ENCODE measurements at regions not wholly inside any gene's neighbourhood (a gene's known extent, or its start where the extent isn't known, plus 50 kb on each side); places are given as distances from the start of the nearest gene placed in this dataset.

DNA sequence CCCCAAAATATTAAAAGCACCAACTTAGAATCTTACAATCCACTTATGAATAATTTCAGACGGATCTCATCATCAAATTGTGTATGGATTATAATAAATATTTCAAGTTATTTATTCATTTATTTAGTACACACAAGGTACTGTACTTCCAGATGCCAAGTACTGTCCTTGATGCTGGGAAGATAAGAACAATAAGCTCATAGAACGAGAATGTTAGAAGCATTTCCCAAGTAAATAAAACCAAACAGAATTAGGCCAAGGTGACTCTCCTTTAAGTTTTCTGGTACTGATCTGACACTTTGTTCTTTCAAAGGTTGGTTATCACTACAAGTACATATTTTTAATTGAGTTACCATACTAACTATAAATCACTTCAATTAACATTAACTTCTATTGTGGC lies 416.1 kb upstream of the ETAA1 start:
- Histone ChIP-seq H3K9me1 (ENCODE audit: insufficient read depth, low read length) (no peaks in the 10 kb centered on the region), H2AK9ac (replicated peaks; ENCODE audit: low read depth, low read length, poor library complexity) (no peak overlapping the region), H4K91ac (ENCODE audit: insufficient read depth, low read depth, low read length) (no peak overlapping the region), H3K4me3 (ENCODE audit: insufficient read depth, low read depth, low read length) (no peak overlapping the region), H3K4ac (ENCODE audit: low read depth, low read length) (no peak overlapping the region), H2AK5ac (ENCODE audit: low read depth, low read length) (no peak overlapping the region), H3K23ac (ENCODE audit: low read depth, low read length) (no peak overlapping the region), H4K5ac (ENCODE audit: low read depth, low read length) (no peak overlapping the region), H3K4me1 (ENCODE audit: control insufficient read depth, insufficient read depth, low read length) (no peaks in the 10 kb centered on the region), H3K14ac (replicated peaks; ENCODE audit: low read depth, low read length) (no peak overlapping the region), H3K4me2 (ENCODE audit: low read depth, low read length) (no peak overlapping the region), H4K20me1 (ENCODE audit: insufficient read depth, low read length) (no peaks in the 10 kb centered on the region), H3K79me1 (ENCODE audit: low read depth in 1 of 2, low read length in 2 of 2) (no peaks in the 10 kb centered on the region), H3K56ac (ENCODE audit: extremely low read depth, insufficient read depth, low read length) (no peak overlapping the region), H4K8ac (ENCODE audit: low read depth in 2 of 2, low read length in 2 of 2) (no peak overlapping the region), H3K27ac (ENCODE audit: insufficient read depth, low read length) (no peak overlapping the region), H2AFZ (replicated peaks; ENCODE audit: low read length, poor library complexity) (no peak overlapping the region), H3K9me3 (ENCODE audit: control insufficient read depth, insufficient read depth, low read length) (no peaks in the 10 kb centered on the region), H3K27me3 (ENCODE audit: control insufficient read depth, insufficient read depth, low read length) (no peaks in the 10 kb centered on the region), H3K18ac (ENCODE audit: low read depth, low read length) (no peak overlapping the region), H2BK5ac (ENCODE audit: low read depth, low read length, poor library complexity, severe bottlenecking) (no peak overlapping the region), H2BK20ac (ENCODE audit: low read depth, low read length) (no peak overlapping the region), H2BK15ac (ENCODE audit: low read depth, low read length) (no peak overlapping the region), H2BK120ac (ENCODE audit: low read depth, low read length) (no peak overlapping the region), H3K36me3 (ENCODE audit: control insufficient read depth, insufficient read depth, low read length) (no peaks in the 10 kb centered on the region), H3K9ac (ENCODE audit: low read depth, low read length) (no peak overlapping the region)
- ChIA-PET CTCF (no interaction called here), POLR2A (ENCODE audit: unreplicated experiment) (interaction anchor here (1.0 kb wide), 1 partner anchor 547 kb away, joined by 3 read pairs; no protein-coding TSS in a partner anchor)
- dilution Hi-C loops (cut with HindIII; ENCODE audit: low sequenced_read_pairs, unreplicated experiment) (no loop called here), in situ Hi-C loops (cut with MboI; ENCODE audit: low sequenced_read_pairs) (no loop called here), intact Hi-C loops (cut with micrococcal nuclease) (no loop called here)
- no TSS peak for BruUV-seq (replicated peaks)
- ATAC-seq (ENCODE audit: low read depth): no peak
- no peak for DNase-seq
- TF ChIP-seq, protein P1, sequence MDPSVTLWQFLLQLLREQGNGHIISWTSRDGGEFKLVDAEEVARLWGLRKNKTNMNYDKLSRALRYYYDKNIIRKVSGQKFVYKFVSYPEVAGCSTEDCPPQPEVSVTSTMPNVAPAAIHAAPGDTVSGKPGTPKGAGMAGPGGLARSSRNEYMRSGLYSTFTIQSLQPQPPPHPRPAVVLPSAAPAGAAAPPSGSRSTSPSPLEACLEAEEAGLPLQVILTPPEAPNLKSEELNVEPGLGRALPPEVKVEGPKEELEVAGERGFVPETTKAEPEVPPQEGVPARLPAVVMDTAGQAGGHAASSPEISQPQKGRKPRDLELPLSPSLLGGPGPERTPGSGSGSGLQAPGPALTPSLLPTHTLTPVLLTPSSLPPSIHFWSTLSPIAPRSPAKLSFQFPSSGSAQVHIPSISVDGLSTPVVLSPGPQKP (IDR thresholded peaks at IDR 0.05; ENCODE audit: borderline replicate concordance, low read depth, low read length): no peak
- TF ChIP-seq RFX5 (IDR thresholded peaks at IDR 0.05; ENCODE audit: low read depth, low read length) (no peak), MXI1 (IDR thresholded peaks at IDR 0.05; ENCODE audit: borderline replicate concordance, low read depth, low read length) (no peak), BHLHE40 (IDR thresholded peaks at IDR 0.05; ENCODE audit: low read depth, low read length) (no peak), MAZ (IDR thresholded peaks at IDR 0.05; ENCODE audit: borderline replicate concordance, low read depth, low read length) (no peak), NFE2L2 (IDR thresholded peaks at IDR 0.05; ENCODE audit: low read depth, low read length) (no peak), POLR2A (IDR thresholded peaks at IDR 0.05; ENCODE audit: low read depth, low read length) (no peak), FOS (IDR thresholded peaks at IDR 0.05; ENCODE audit: low read depth, low read length) (no peak), SMC3 (IDR thresholded peaks at IDR 0.05; ENCODE audit: low read depth, low read length) (no peak), RAD21 (IDR thresholded peaks at IDR 0.05; ENCODE audit: low read length) (no peak), CHD1 (IDR thresholded peaks at IDR 0.05; ENCODE audit: low read depth, low read length) (no peak), MAFK (IDR thresholded peaks at IDR 0.05; ENCODE audit: low read depth, low read length) (no peak), CEBPB (IDR thresholded peaks at IDR 0.05; ENCODE audit: low read depth, low read length) (no peak), RCOR1 (IDR thresholded peaks at IDR 0.05; ENCODE audit: insufficient replicate concordance, low read length) (no peak)
- TF ChIP-seq, protein P2, sequence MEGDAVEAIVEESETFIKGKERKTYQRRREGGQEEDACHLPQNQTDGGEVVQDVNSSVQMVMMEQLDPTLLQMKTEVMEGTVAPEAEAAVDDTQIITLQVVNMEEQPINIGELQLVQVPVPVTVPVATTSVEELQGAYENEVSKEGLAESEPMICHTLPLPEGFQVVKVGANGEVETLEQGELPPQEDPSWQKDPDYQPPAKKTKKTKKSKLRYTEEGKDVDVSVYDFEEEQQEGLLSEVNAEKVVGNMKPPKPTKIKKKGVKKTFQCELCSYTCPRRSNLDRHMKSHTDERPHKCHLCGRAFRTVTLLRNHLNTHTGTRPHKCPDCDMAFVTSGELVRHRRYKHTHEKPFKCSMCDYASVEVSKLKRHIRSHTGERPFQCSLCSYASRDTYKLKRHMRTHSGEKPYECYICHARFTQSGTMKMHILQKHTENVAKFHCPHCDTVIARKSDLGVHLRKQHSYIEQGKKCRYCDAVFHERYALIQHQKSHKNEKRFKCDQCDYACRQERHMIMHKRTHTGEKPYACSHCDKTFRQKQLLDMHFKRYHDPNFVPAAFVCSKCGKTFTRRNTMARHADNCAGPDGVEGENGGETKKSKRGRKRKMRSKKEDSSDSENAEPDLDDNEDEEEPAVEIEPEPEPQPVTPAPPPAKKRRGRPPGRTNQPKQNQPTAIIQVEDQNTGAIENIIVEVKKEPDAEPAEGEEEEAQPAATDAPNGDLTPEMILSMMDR (conservative IDR thresholded peaks at IDR 0.05; ENCODE audit: low read depth, low read length): no peak
- TF ChIP-seq, protein P3, sequence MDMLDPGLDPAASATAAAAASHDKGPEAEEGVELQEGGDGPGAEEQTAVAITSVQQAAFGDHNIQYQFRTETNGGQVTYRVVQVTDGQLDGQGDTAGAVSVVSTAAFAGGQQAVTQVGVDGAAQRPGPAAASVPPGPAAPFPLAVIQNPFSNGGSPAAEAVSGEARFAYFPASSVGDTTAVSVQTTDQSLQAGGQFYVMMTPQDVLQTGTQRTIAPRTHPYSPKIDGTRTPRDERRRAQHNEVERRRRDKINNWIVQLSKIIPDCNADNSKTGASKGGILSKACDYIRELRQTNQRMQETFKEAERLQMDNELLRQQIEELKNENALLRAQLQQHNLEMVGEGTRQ (IDR thresholded peaks at IDR 0.05; ENCODE audit: low read depth, low read length): no peak
- WGBS, 2 experiments (ENCODE audit: extremely low coverage in 2 of 2, insufficient read length in 1 of 2): no CpG with 5 or more reads among the region's 2 CpGs

Measured in IMR-90 (cell line).